Upper lobe of right lung (tissue), 1 donor: ENCODE measurements at regions not wholly inside any gene's neighbourhood (a gene's known extent, or its start where the extent isn't known, plus 50 kb on each side); places are given as distances from the start of the nearest gene placed in this dataset.

Experiments
- ATAC-seq: fragments of 200-7000 bp; cut with Tn5 transposase; one replicate; pipeline ENCODE4 v1.9.1; 2020; ENCODE audit warnings: mild to moderate bottlenecking, moderate library complexity
- DNase-seq: peaks from one replicate; pipeline ENCODE4 v3.0.0-alpha.2; 2020
- H3K27ac ChIP-seq: fragments of 200-600 bp; one replicate; pipeline ENCODE4 v1.8.0; 2022
- H3K27me3 ChIP-seq: fragments of 200-600 bp; one replicate; pipeline ENCODE4 v1.8.0; 2022; ENCODE audit warnings: mild to moderate bottlenecking
- H3K36me3 ChIP-seq: fragments of 200-600 bp; one replicate; pipeline ENCODE4 v1.8.0; 2022
- H3K4me1 ChIP-seq: fragments of 200-600 bp; one replicate; pipeline ENCODE4 v1.8.0; 2022
- H3K4me3 ChIP-seq: fragments of 200-600 bp; one replicate; pipeline ENCODE4 v1.8.0; 2022; ENCODE audit warnings: mild to moderate bottlenecking
- H3K9me3 ChIP-seq: fragments of 200-600 bp; one replicate; pipeline ENCODE4 v1.8.0; 2022
- intact Hi-C: fragments of 100-400 bp; cut with DNase I; formaldehyde crosslinking; loops from one replicate; pipeline ENCODE4 v1.11.0; 2022
- TF ChIP-seq, protein P1 (sequence below): fragments of 200-600 bp; IDR thresholded peaks from one replicate; pipeline ENCODE4 v1.8.0; 2022; ENCODE audit warnings: antibody characterized with exemption
- donor health status: DM: no; HTN: yes; CAD: no; lungs with severe emphysema.

DNA sequence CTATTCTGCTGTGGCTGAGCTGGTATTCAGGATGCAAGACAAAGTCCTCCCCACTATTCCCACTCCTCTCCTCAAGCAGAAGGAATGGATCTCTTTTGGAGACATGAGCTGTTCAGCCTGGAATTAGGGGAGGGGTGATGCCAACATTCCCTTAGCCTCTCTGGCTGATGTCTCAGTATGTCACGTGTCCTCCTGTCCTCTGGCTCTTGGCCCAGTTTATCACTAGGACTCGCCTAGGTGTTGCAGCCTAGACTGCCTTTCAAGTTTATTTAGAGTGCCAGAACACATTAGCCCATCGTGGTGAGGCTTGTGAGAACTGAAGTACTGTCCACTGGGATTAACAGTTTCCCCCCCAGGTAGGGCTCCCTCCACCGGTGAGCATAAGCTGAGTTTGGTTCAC, 239.9 kb upstream of the MIS18BP1 start:
- no peaks in the 10 kb centered on the region for H3K27me3 ChIP-seq
- H3K36me3 ChIP-seq, result no peaks in the 10 kb centered on the region
- no peak overlapping the region for H3K4me3 ChIP-seq
- no peak for ATAC-seq
- intact Hi-C loops, result no loop called here
- no peaks in the 10 kb centered on the region for H3K9me3 ChIP-seq
- no peak for DNase-seq
- H3K27ac ChIP-seq, result no peak overlapping the region
- H3K4me1 ChIP-seq, result no peaks in the 10 kb centered on the region
- TF ChIP-seq, protein P1, sequence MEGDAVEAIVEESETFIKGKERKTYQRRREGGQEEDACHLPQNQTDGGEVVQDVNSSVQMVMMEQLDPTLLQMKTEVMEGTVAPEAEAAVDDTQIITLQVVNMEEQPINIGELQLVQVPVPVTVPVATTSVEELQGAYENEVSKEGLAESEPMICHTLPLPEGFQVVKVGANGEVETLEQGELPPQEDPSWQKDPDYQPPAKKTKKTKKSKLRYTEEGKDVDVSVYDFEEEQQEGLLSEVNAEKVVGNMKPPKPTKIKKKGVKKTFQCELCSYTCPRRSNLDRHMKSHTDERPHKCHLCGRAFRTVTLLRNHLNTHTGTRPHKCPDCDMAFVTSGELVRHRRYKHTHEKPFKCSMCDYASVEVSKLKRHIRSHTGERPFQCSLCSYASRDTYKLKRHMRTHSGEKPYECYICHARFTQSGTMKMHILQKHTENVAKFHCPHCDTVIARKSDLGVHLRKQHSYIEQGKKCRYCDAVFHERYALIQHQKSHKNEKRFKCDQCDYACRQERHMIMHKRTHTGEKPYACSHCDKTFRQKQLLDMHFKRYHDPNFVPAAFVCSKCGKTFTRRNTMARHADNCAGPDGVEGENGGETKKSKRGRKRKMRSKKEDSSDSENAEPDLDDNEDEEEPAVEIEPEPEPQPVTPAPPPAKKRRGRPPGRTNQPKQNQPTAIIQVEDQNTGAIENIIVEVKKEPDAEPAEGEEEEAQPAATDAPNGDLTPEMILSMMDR, result no peak

- DNase-seq (no peak), ATAC-seq (peak; percentile 39)
- no peak overlapping the region for H3K27ac ChIP-seq
- TF ChIP-seq, protein P1, result no peak
- no peaks in the 10 kb centered on the region for H3K36me3 ChIP-seq
- intact Hi-C loops, result no loop called here
- H3K4me1 ChIP-seq, result no peaks in the 10 kb centered on the region
- H3K27me3 ChIP-seq, result no peaks in the 10 kb centered on the region
- no peak overlapping the region for H3K4me3 ChIP-seq
- H3K9me3 ChIP-seq, result no peaks in the 10 kb centered on the region
Measured at GRCh38 chr14:45491914-45492313, 238.9 kb upstream of the MIS18BP1 start.

GRCh38 chr14:45486599-45486998, 233.6 kb upstream of the MIS18BP1 start:
- Histone ChIP-seq H3K36me3 (no peaks in the 10 kb centered on the region), H3K4me3 (no peak overlapping the region), H3K4me1 (no peaks in the 10 kb centered on the region), H3K9me3 (no peaks in the 10 kb centered on the region), H3K27me3 (no peaks in the 10 kb centered on the region), H3K27ac (no peak overlapping the region)
- ATAC-seq, result no peak
- TF ChIP-seq, protein P1, result no peak
- intact Hi-C loops, result no loop called here
- no peak for DNase-seq

DNA sequence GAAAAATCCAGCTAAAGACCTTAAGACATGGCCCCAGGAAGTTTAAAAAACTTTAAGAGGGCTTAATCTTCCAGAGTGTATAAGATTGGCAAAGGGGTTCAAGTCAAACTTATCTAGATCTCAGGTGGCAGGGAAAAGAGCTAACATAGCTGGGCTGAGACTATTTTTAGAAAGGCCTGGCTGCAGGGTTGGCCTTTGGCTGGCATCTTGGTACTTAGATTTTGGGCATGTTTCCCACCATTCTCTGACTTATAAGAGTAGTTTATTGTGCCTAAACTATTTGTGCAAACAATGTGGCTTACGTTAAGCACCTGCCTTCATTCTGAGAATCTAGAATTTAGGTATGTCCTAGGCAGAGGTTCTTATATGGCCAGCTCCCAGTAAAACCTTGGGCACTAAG, 214.0 kb upstream of the MIS18BP1 start:
- intact Hi-C loops, result no loop called here
- Histone ChIP-seq H3K27ac (no peak overlapping the region), H3K9me3 (no peaks in the 10 kb centered on the region), H3K4me3 (no peak overlapping the region), H3K27me3 (no peaks in the 10 kb centered on the region), H3K36me3 (no peaks in the 10 kb centered on the region), H3K4me1 (no peaks in the 10 kb centered on the region)
- TF ChIP-seq, protein P1, result no peak
- no peak for ATAC-seq
- no peak for DNase-seq

DNA sequence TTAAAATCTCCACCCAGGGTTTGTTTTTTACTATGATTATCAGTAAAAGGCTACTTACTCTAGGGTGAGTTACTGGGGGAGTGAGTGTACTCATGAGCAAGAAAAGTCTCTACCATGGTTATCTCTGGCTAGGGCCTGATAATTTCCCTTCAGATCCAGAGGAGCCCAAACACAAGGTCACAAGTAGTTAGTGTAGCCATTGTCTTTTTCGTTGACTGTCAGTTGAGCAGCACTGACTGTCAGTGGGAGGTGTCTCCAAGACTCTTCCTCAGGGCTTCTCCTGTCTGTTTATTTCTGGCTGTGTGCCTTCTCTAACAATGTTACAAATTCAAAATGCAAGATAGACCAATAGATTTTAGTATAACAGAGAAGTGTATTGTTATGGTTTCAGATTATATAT, 181.2 kb upstream of the MIS18BP1 start:
- Histone ChIP-seq H3K9me3 (no peaks in the 10 kb centered on the region), H3K27ac (no peak overlapping the region), H3K36me3 (no peaks in the 10 kb centered on the region), H3K4me1 (no peaks in the 10 kb centered on the region), H3K4me3 (no peak overlapping the region), H3K27me3 (no peaks in the 10 kb centered on the region)
- intact Hi-C loops, result no loop called here
- DNase-seq, result no peak
- TF ChIP-seq, protein P1, result no peak
- no peak for ATAC-seq

DNA sequence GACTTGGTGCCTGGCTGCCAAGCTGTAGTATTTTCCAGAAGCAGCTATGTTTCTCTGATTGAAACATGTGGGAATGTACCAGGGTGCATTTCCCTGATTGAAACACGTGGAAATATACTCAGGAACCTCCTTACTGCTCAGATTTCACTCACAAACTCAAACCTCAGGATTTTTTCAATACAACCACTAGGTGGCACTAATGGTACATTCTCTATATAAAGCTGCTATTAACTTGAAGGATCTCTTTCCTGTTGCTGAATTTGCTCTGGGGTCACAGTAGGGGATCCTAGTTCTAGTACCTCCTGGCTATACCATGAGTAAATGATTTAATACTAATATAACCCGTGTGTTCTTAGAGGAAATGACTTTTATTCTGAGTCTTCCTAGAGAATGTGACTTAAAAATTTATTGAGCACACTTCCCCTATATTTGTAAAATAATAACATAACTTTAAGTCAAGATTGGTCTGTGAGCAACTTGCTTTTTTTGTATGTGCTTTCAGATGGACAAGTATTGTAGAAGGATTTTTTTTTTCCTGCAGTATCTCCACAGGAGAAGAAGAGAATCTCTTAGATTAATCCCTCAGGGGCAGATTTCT, 173.8 kb upstream of the MIS18BP1 start:
- no peak overlapping the region for H3K27ac ChIP-seq
- DNase-seq (no peak), ATAC-seq (peak; percentile 62)
- no peaks in the 10 kb centered on the region for H3K9me3 ChIP-seq
- H3K4me1 ChIP-seq, result no peaks in the 10 kb centered on the region
- TF ChIP-seq, protein P1, result peak; percentile 68
- intact Hi-C loops, result no loop called here
- H3K4me3 ChIP-seq, result no peak overlapping the region
- no peaks in the 10 kb centered on the region for H3K36me3 ChIP-seq
- H3K27me3 ChIP-seq, result no peaks in the 10 kb centered on the region
